Iris pigment epithelial cell (primary cell): ENCODE measurements at regions not wholly inside any gene's neighbourhood (a gene's known extent, or its start where the extent isn't known, plus 50 kb on each side); places are given as distances from the start of the nearest gene placed in this dataset.

Experiments used
- DNase-seq: peaks from one replicate; pipeline ENCODE4 v3.0.0-alpha.2; 2011; ENCODE audit warnings: low read depth

DNA sequence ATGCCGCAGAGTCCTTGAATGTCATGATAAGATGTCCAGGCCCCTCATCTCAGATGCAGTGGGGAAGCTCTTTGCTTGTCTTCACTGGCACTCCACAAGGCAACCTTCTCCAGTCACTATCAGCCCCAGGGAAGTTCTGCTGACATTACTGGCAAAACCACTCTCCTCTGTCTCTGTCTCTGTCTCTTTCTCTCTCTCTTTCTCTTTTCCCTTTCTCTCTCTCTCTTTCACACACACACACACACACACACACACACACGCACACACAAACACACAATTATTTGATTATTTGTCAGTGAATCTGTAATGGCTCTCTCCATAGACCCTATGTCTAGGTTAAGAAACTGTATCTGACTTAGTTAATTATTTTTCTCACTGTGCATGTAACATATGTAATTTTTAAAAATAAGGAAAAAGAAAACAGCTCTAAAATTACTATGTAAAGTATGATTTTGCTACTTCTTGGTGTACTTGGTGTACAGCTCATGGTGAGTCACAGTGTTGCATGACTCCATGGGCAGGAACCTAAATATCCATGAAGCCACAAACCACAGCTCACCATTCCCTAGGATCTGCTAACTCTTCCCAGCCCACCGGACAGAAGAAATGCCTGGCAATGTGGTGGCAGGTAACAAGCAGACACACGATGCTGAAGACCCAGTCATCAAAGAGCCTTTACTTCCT is 594.9 kb upstream of the ID2 start:
- peak; percentile 78 for DNase-seq

DNA sequence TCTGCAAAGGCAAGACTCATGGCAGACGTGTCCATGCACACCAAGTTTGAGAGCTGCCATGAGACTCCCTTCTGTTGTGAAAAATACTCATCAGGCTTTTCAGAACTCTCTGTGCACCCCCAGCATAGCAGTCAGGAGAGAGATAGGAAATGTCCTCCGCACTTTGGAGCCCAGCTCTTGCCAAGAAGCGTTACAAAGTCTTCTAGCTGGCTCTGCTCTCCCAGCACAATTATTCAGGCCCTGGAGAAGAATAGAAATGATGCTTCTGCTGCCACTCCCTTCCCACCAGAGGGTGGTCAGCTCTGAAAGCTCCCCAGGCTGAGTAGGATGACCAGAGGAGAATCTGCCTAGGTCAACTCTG is 594.4 kb upstream of the ID2 start:
- no peak for DNase-seq

DNA sequence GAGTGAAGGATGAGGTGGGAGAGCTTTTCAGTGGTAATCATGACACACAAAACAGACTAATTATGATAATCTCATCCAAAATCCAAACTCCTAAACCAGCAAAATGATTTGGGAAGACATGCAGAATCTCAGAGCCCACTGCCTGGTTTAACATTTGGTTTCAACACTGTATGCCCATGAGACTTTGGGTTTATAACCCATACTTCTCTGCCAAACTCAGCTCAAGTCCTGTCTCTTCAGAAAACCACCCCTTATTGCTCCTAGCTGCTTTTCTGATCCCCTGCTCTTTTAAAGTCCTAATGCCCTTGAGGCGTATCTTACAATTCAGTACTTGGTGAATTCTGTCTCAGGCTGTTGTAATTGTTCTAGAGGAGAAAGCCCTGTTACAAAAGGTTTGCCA is 593.0 kb upstream of the ID2 start:
- DNase-seq: no peak

DNA sequence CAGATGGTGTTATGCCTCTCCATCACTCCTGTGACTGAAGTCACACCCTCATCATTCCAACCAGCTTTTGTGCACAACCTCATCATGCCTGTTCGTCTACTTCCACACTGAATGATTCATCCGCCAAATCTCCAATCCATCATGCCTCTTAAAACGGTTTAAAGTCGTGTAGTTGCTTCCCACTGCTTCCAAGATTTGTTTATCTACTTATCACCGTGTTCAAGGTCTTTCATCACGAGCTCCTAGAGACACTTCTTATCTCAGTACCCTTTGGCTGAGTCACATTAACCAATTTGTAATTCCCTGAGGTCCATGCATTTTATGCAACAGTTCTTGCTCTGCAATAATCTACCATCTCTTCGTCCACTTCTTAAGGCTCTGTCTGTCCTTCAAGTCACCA is 592.3 kb upstream of the ID2 start:
- DNase-seq: peak; percentile 26

DNA sequence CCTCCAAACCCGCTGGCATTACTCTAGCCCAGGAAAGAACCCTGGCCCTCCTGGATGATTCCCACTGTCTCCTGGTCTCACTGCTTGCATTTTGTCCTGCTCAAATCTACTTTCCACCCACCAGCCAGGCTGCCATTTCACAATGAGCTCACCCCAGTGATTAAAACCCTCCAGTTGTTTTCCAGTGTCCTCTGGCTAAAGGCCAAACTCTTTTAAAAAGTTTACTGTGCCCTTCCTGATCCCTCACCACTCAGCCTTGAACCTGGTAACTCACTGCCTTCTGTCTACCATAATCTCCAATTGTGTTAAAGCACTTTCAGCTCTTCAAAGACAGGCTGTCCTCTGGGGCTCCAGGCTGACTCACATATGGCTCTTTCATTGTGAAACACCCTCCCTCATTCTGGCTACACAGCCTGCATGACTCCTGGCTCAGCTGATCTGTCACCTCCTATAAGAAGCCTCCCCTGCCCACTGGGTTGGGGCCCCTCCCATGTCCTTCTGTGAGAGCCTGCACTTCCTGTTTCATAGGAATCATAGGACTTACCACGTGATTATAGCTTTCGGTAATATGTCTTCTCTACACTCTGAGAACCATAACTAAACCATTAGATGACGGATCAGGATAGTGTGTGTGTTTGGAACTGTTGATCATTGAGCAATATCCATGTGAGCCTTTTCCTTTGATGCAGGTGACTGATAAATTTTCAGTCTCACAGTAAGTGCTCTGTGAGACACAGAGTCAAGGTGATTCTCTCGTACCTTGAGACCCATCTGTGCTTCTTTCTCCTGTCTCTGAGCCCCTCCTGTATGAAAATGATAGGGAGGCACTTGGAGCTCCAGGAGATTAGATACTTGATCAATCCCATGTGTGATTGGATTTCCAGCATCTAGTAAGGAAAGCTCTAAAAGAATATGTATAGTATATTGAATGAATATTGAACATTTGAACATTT is 590.8 kb upstream of the ID2 start:
- peak; percentile 82 for DNase-seq

DNA sequence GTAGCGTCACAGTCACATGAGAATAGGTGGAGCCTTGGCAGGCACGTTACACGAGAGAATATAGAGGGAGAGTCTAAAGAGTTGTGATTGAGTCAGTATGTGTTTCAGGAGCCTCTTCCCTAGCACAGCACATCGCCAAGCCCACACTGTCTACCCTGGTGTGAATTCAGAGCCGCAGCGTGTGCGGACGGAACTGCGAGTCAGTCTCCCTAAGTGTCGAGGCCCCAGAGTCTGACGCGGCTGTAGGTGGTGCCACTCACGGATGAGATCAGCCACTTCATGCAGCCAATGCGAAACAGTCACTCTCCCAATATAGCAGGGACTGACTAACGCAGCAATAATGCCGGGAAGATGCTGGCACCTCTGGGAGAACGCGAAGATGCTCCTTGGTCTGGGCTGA is 587.3 kb upstream of the ID2 start:
- no peak for DNase-seq

DNA sequence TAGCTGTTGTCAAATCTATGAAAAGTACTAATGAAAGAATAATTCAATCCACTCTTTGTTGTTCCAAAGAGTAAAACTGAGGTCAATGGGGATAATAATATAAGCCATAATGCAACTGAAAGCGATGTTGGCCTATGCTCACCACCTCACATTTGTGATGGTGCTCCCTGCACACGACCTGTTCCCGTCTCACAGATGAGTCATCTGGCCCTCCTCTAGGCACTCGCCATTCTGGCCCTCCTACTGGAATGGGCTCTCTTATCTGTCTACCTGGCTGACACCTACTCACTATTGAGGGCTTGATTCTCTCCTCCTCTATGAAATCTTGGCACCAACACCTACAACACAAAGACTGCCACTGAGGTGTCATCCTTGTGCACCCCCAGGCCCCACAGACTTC is 585.9 kb upstream of the ID2 start:
- DNase-seq: no peak

DNA sequence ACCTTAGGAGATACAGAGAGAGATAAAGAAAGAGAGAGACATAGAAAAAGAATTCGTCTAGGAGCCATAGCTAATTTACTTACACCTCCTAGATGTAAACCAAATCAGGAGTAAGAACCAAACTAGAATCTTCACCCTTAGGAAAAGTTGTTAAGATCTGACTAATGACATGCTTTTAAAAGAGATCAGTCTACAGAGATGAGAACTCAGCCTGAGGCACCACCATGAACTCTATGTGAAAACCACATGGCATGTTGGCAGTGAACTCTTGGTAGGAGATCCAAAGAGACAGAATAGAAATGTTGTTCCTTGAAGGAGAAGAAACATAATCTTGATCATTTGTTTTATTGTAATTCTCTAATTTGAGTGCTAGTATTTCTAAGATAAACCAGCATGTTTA is 585.4 kb upstream of the ID2 start:
- no peak for DNase-seq

DNA sequence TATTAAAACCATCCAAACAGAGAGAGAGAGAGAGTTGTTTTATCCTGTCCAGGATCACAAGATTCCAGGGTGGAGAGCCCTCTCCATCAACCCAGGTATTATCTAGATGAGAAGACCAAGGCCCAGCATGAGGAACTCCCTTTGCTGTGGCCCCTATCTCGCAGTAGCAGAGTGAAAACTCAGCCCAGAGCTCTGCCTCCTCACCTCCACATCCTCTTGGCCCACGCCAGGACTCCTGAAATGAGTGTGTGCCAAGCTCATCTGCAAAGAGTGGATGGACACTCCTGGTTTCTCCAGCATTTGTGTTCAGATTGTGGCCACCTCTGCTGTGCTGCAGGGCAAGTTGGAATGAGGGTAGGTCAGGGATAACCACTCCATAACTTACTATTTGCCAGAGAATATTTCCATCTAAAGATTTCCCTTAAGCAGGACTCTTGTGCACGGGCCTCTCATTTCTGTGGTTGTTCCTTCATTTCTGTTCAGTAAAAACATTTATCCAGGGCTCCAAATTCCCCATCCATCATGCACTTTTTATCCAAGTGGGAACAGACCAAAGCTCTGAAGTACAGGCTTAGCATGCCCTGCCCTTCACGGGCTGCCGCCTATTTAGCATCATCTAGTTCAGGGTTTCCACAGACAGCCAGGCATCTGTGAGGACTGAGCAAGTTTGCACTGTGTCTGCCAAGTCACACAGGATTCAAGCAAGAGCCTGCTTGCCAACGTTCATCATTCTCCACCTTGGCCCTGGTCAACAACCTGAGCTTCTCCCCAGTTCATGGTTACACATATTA is 583.2 kb upstream of the ID2 start:
- no peak for DNase-seq

DNA sequence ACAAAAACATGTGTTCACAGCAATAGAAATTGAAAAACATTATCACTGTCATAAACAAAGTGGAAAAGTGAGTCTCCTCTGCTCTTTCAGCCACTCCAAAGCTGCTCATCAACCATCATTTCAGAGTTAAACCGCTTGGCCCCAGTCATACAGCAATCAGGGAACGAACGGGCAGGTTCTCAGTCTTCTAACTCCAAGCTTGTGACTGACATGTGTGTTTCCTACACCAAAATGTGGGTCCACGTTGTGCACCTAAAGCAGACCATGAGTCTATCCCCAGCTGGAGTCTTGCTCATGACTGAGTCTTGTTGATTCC is 582.6 kb upstream of the ID2 start:
- DNase-seq: no peak

DNA sequence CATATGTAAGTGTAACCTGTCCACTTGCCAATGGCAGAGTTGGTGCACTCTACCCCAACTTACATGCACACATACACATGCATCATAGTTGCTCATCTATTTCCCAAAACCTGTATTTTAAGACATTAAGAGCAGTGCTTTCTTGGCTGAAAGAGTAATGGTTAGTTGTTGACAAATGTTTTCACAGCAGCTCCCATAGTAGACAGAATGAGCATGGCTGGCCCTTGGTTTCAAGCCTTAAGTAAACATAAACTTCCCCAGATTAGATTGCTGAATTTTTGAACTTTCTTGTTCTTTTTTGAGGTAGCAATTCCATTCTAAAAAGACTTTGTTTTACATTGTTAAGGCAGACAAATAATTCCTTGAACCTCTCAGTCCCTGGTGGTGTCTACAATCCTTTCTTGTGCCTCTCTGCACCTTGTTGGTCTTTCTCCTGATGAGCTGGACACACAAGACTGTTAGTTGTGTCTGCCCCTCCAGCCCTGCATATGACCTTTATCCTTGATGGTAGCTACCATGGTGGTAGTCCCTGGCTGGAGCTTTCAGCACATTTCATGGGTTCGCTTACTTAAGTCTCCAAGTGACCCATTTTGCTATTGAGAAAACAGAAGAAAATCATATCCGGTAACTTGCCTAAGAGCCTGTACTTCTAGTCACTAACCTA is 580.1 kb upstream of the ID2 start:
- no peak for DNase-seq

DNA sequence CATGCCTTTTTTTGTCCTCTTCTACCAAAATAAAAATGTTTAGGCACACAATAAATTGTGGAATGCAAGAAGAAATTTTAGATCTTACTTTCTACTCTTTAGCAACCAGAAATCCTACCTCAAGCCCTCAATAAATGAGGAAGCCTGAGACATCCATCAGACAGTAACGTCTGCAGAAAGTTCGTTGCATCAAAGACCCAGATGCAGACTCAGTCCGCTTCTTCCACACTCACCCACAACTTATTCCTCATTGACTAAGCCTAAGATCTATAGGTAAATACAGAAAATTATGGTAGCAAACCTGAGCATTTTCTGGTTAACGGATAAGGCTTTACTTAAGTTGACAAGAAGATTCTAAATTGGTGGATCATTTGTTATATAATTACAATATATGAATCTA is 579.4 kb upstream of the ID2 start:
- DNase-seq: no peak

DNA sequence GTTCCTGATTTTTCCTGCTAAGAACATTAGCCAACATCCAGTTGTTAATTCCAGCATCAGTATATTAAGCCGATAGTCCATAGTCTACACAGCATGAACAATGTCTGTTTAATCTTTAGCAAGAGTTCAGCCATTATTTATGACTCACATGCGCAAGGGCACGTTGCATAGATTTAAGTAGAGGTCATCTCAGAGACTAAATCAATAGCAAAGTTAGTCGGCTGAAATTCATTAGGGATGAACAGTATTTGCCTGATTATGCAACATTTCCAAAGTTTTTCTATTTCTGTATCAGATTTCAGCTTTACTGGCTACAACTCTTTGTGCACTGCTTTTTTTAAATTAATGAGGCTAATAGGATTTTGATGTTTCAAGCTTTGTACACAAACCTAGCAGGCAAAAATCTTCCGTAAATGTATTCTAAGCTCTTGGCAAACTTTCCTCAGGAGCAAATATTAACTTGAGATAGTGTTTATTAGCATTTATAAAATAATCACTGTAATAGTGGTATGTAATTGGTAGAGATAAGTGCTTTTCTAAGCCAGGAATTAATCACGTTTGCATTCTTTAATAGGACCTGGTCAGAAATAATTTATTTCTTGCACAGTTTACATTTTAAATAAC is 578.7 kb upstream of the ID2 start:
- peak; percentile 16 for DNase-seq

DNA sequence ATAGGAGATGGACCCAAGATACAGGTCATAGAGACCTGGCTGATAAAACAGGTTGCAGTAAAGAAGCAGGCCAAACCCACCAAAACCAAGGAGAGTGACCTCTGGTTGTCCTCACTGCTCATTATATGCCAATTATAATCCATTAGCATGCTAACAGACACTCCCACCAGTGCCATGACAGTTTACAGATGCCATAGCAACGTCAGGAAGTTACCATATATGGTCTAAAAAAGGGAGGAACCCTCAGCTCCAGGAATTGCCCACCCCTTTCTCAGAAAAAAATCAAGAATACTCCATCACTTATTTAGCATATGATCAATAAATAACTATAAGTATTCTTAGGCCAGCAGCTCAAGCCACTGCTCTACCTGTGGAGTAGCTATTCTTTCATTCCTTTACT is 574.7 kb upstream of the ID2 start:
- DNase-seq: no peak

DNA sequence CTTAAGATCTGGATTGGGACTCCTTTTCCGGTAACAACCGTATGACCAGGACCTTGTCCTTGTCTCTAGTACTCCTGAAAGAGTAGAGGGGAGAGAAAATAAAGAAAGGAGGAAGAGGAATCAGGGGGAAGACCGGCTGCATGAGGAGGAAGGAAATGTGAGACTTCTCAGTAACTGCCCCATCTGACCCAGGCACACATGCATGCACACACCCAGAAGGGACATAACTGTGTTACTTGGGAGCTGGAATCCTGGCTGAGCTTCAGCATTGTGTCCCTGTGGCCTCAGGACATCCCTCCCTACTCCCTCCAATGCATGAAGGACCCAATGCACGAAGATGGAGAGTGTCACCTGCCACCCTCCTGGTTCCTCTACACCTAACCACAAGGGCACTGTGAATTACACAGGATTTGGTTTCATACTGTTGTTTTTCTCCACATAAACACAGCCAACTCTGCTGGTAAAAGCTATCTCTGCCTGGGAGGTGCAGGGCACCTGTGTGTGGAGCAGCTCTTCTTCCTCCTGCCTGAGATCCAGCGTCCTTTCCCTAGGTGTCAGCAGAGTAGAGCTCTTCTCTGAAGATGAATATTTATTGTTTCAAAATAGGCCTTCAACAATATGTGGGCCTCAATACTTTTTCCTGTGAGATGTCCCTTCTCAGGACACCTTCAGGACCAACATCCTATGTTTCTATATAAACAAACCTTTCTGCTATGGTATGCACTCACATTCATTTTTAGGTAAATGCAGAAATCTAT is 574.1 kb upstream of the ID2 start:
- no peak for DNase-seq

DNA sequence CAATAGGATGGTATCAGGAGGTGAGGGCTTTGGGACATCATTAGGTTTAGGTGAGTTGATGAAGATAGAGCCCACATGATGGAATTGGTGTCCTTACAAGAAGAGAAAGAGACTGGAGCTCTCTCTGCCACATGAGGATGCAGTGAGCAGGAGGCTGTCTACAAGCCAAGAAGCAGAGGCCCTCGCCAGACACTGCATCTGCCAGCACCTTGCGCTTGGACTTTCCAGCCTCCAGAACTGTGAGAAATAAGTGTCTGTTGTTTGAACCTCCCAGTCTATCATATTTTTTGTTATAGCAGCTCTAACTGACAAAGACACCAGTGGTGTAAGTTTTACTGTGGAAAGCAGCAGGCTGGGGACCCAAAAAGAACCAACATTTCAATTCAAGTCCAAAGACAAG is 571.1 kb upstream of the ID2 start:
- DNase-seq: no peak

DNA sequence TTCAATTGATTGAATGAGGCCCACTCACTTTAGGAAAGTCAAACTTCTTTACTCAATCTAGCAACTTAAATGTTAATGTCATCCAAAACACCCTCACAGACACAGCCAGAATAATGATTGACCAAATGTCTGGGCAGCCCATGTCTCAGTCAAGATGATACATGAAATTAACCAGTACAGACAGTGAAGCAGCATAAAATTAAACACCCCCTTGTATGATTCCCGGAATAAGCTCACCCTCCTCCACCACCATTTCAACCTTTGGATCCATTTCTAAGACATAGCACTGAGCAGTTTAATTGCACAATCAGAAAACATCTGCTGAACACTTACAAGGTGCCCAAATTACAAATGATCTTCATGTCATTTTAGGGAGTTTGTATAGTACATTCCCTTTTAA is 570.7 kb upstream of the ID2 start:
- DNase-seq: no peak

DNA sequence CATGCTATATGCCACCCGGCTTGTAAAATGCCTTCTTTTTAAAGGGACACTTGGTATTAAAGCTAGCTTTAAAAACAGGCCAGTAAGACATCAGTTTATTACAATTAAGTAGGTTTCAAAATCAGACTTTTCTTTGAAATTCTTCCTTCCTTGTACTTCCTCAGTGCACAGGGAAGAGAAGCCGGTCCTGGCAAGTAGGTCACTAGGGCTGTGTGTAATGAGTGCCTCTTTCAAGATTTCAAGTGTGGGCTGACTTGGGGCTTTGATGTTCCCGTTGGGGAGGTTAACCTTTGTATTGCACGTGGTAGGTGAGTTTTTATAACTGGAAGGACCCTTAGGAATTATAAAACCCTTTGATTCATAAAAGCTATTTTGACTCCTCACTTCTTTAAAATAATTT is 566.4 kb upstream of the ID2 start:
- DNase-seq: no peak

DNA sequence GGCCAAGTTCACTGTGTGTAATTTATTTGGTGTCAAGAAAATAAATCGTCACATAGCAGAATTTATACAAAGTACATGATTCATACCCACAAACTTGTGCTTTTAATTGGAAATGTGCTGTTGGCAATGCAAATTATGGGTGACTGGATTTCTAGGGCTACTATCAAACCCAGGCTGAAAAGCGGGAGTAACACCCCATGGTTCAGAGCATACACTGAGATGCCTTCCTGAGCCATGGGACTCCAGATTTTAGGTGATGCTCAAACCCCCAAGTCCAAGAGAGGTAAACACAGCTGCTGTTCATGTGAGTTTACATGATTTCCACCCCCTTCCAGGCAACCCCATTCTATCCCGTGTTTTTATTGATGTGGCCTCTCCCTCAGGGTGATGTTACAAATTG is 565.9 kb upstream of the ID2 start:
- no peak for DNase-seq

DNA sequence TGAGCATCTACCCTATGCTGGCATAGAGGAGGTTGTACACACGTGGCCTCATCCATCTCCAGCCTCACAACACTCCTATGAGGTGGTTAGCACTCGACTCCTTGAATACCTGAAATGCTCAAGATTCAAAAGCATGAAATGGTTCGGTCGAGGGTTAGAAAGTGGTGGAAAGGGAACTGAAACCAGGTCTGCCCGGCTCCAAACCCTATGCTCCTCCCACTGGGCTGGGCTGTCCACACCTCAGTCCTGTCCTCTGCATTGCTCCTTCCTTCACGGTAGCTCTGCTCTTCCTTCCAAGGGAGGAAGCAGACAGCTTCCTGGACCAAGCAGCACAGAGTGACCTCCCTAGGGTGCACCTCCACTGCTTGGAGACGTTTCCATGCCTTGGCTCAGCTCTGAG is 565.2 kb upstream of the ID2 start:
- DNase-seq: no peak
